CD4-positive, alpha-beta T cell (primary cell): ENCODE measurements at regions not wholly inside any gene's neighbourhood (a gene's known extent, or its start where the extent isn't known, plus 50 kb on each side); places are given as distances from the start of the nearest gene placed in this dataset.

Experiments
- ATAC-seq: fragments of 200-7000 bp; cut with Tn5 transposase; one replicate; pipeline ENCODE4 v1.10.0; 2022; ENCODE audit warnings: mild to moderate bottlenecking; ENCODE audit not compliant: poor library complexity
- CTCF ChIA-PET: fragments of 350-600 bp; sonication (Branson Sonifier 250); formaldehyde crosslinking; loops from one replicate; lab custom pipeline; 2021; ENCODE audit warnings: antibody characterized with exemption, inconsistent platforms; lab: Charles Lee
- POLR2A ChIA-PET: fragments of 350-600 bp; sonication (Branson Sonifier 250); formaldehyde crosslinking; loops from one replicate; lab custom pipeline; 2021; ENCODE audit warnings: antibody characterized with exemption, inconsistent platforms; lab: Charles Lee
- DNase-seq, 14 experiments: peaks; one replicate each; pipeline ENCODE4 v3.0.0-alpha.2; 2013 to 2020; ENCODE audit warnings: mixed read lengths in 2 of 14
- H3K27ac ChIP-seq, 2 donors: one replicate each; pipeline versions ENCODE4 v1.5.1 to v1.7.0; 2013; ENCODE audit warnings: low read length in 2 of 2, low read depth in 1 of 2, mild to moderate bottlenecking in 1 of 2
- H3K27me3 ChIP-seq, 2 experiments: 1 replicate in 1 of 2; 2 replicates in 1 of 2; pipeline versions ENCODE4 v1.6.1 to v1.7.0; 2013; ENCODE audit warnings: low read length in 2 of 2, control low read depth in 1 of 2, mild to moderate bottlenecking in 1 of 2, moderate library complexity in 1 of 2; ENCODE audit not compliant: insufficient read depth in 2 of 2, control insufficient read depth in 1 of 2
- H3K36me3 ChIP-seq: one replicate; pipeline ENCODE4 v1.6.1; 2013; ENCODE audit warnings: low read length, control low read depth; ENCODE audit not compliant: insufficient read depth
- H3K4me1 ChIP-seq: one replicate; pipeline ENCODE4 v1.6.1; 2013; ENCODE audit warnings: low read length, control low read depth; ENCODE audit not compliant: insufficient read depth
- H3K4me3 ChIP-seq: one replicate; pipeline ENCODE4 v1.5.1; 2013; ENCODE audit warnings: mild to moderate bottlenecking, low read length, moderate library complexity
- H3K9me3 ChIP-seq, 2 experiments: 1 replicate in 1 of 2; 2 replicates in 1 of 2; pipeline versions ENCODE4 v1.6.1 to v1.7.0; 2013; ENCODE audit warnings: low read length in 2 of 2, mild to moderate bottlenecking in 2 of 2, control low read depth in 1 of 2, moderate library complexity in 1 of 2; ENCODE audit not compliant: control insufficient read depth in 1 of 2, insufficient read depth in 1 of 2
- H3K27ac Mint-ChIP-seq: one replicate; pipeline ENCODE4 v1.8.0; 2020; ENCODE audit warnings: mixed read lengths
- H3K27me3 Mint-ChIP-seq: one replicate; pipeline ENCODE4 v1.8.0; 2021; ENCODE audit warnings: mixed read lengths
- H3K36me3 Mint-ChIP-seq: one replicate; pipeline ENCODE4 v1.8.0; 2021; ENCODE audit warnings: low read depth, mixed read lengths
- H3K4me1 Mint-ChIP-seq: one replicate; pipeline ENCODE4 v1.8.0; 2021; ENCODE audit warnings: low read depth, mixed read lengths
- H3K4me3 Mint-ChIP-seq: one replicate; pipeline ENCODE4 v1.8.0; 2020; ENCODE audit warnings: mild to moderate bottlenecking, mixed read lengths
- H3K9me3 Mint-ChIP-seq: one replicate; pipeline ENCODE4 v1.8.0; 2020; ENCODE audit warnings: mixed read lengths
- CTCF ChIP-seq: fragments of 200-600 bp; IDR thresholded peaks from one replicate; pipeline ENCODE4 v1.8.0; 2022; ENCODE audit warnings: antibody characterized with exemption, mild to moderate bottlenecking
- intact Hi-C, 2 experiments: fragments of 100-400 bp; cut with DNase I in 1 of 2; cut with micrococcal nuclease in 1 of 2; formaldehyde crosslinking; loops; one replicate each; pipeline versions ENCODE4 v1.15.1 to v1.9.0; 2023 to 2025; cut with DNase I, micrococcal nuclease

GRCh38 chr10:128995676-128996075, 471.4 kb upstream of the MGMT start:
- H3K4me3 Mint-ChIP-seq = no peak overlapping the region
- H3K4me1 Mint-ChIP-seq = no peaks in the 10 kb centered on the region
- intact Hi-C loops = no loop called here
- Histone ChIP-seq H3K9me3 (peaks cover 0 to 18% of the 10 kb centered on the region in 2 experiments), H3K4me3 (no peak overlapping the region), H3K27me3 (no peaks in the 10 kb centered on the region), H3K27ac (no peak overlapping the region), H3K4me1 (no peaks in the 10 kb centered on the region), H3K36me3 (no peaks in the 10 kb centered on the region)
- ChIA-PET CTCF (no interaction called here), POLR2A (no interaction called here)
- no peaks in the 10 kb centered on the region for H3K27me3 Mint-ChIP-seq
- H3K36me3 Mint-ChIP-seq = no peaks in the 10 kb centered on the region
- ATAC-seq (no peak), DNase-seq (no peak)
- H3K9me3 Mint-ChIP-seq = no peaks in the 10 kb centered on the region
- TF ChIP-seq CTCF = no peak
- no peak overlapping the region for H3K27ac Mint-ChIP-seq

- Histone ChIP-seq H3K36me3 (no peaks in the 10 kb centered on the region), H3K27me3 (no peaks in the 10 kb centered on the region), H3K4me3 (no peak overlapping the region), H3K27ac (no peak overlapping the region), H3K4me1 (no peaks in the 10 kb centered on the region), H3K9me3 (peaks cover 0 to 18% of the 10 kb centered on the region in 2 experiments)
- Mint-ChIP-seq H3K4me1 (no peaks in the 10 kb centered on the region), H3K27me3 (no peaks in the 10 kb centered on the region), H3K36me3 (no peaks in the 10 kb centered on the region), H3K9me3 (no peaks in the 10 kb centered on the region), H3K27ac (no peak overlapping the region), H3K4me3 (no peak overlapping the region)
- DNase-seq (no peak), ATAC-seq (no peak)
- ChIA-PET POLR2A (no interaction called here), CTCF (no interaction called here)
- no peak for TF ChIP-seq CTCF
- intact Hi-C loops = no loop called here
Measured at GRCh38 chr10:128996092-128996491, 470.9 kb upstream of the MGMT start.

- ChIA-PET CTCF (no interaction called here), POLR2A (no interaction called here)
- Histone ChIP-seq H3K27me3 (no peaks in the 10 kb centered on the region), H3K36me3 (no peaks in the 10 kb centered on the region), H3K27ac (no peak overlapping the region), H3K4me3 (no peak overlapping the region), H3K9me3 (peaks cover 0 to 18% of the 10 kb centered on the region in 2 experiments), H3K4me1 (no peaks in the 10 kb centered on the region)
- no peak overlapping the region for H3K27ac Mint-ChIP-seq
- no peaks in the 10 kb centered on the region for H3K9me3 Mint-ChIP-seq
- H3K4me3 Mint-ChIP-seq = no peak overlapping the region
- no peak for TF ChIP-seq CTCF
- no peaks in the 10 kb centered on the region for H3K4me1 Mint-ChIP-seq
- ATAC-seq (no peak), DNase-seq (no peak)
- H3K27me3 Mint-ChIP-seq = no peaks in the 10 kb centered on the region
- H3K36me3 Mint-ChIP-seq = no peaks in the 10 kb centered on the region
- intact Hi-C loops = no loop called here
Measured at GRCh38 chr10:128998101-128998805, 468.8 kb upstream of the MGMT start.
